Mucosa of descending colon (tissue), 3 donors: ENCODE measurements at regions not wholly inside any gene's neighbourhood (a gene's known extent, or its start where the extent isn't known, plus 50 kb on each side); places are given as distances from the start of the nearest gene placed in this dataset.

ENCODE experiments used
- ATAC-seq: fragments of 200-7000 bp; cut with Tn5 transposase; one replicate; pipeline ENCODE4 v1.9.1; 2020; ENCODE audit warnings: mild to moderate bottlenecking, moderate library complexity
- DNase-seq, 3 donors: peaks; one replicate each; pipeline ENCODE4 v3.0.0-alpha.2; 2020
- H3K36me3 ChIP-seq: fragments of 200-600 bp; one replicate; pipeline ENCODE4 v1.8.0; 2021; ENCODE audit warnings: low read depth, mild to moderate bottlenecking
- H3K4me1 ChIP-seq: fragments of 200-600 bp; one replicate; pipeline ENCODE4 v1.8.0; 2021; ENCODE audit warnings: low read depth, mild to moderate bottlenecking
- H3K4me3 ChIP-seq: fragments of 200-600 bp; one replicate; pipeline ENCODE4 v1.8.0; 2021; ENCODE audit warnings: mild to moderate bottlenecking
- H3K9me3 ChIP-seq: fragments of 200-600 bp; one replicate; pipeline ENCODE4 v1.8.0; 2021; ENCODE audit warnings: mild to moderate bottlenecking
- intact Hi-C, 2 donors: fragments of 100-400 bp; cut with DNase I in 1 of 2; cut with micrococcal nuclease in 1 of 2; formaldehyde crosslinking; loops; one replicate each; pipeline versions ENCODE4 v1.11.0 to v1.11.1; 2022; cut with DNase I, micrococcal nuclease
- TF ChIP-seq, protein P1 (sequence below): fragments of 200-600 bp; IDR thresholded peaks from one replicate; pipeline ENCODE4 v1.8.0; 2022; ENCODE audit warnings: antibody characterized with exemption, mild to moderate bottlenecking
- donor health status: DM: no; HTN: no; CAD: no; lungs with moderate emphysema.
- donor health status: DM: no; HTN: no; CAD: no.
- donor health status: DM: no; HTN: yes; CAD: no.

- Histone ChIP-seq H3K36me3 (no peaks in the 10 kb centered on the region), H3K4me3 (no peak overlapping the region), H3K9me3 (no peaks in the 10 kb centered on the region), H3K4me1 (no peaks in the 10 kb centered on the region)
- DNase-seq (no peak), ATAC-seq (no peak)
- intact Hi-C loops = no loop called here
- TF ChIP-seq, protein P1, sequence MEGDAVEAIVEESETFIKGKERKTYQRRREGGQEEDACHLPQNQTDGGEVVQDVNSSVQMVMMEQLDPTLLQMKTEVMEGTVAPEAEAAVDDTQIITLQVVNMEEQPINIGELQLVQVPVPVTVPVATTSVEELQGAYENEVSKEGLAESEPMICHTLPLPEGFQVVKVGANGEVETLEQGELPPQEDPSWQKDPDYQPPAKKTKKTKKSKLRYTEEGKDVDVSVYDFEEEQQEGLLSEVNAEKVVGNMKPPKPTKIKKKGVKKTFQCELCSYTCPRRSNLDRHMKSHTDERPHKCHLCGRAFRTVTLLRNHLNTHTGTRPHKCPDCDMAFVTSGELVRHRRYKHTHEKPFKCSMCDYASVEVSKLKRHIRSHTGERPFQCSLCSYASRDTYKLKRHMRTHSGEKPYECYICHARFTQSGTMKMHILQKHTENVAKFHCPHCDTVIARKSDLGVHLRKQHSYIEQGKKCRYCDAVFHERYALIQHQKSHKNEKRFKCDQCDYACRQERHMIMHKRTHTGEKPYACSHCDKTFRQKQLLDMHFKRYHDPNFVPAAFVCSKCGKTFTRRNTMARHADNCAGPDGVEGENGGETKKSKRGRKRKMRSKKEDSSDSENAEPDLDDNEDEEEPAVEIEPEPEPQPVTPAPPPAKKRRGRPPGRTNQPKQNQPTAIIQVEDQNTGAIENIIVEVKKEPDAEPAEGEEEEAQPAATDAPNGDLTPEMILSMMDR = no peak
Observed at GRCh38 chr12:98352218-98352811, 163.1 kb upstream of the TMPO start.

DNA sequence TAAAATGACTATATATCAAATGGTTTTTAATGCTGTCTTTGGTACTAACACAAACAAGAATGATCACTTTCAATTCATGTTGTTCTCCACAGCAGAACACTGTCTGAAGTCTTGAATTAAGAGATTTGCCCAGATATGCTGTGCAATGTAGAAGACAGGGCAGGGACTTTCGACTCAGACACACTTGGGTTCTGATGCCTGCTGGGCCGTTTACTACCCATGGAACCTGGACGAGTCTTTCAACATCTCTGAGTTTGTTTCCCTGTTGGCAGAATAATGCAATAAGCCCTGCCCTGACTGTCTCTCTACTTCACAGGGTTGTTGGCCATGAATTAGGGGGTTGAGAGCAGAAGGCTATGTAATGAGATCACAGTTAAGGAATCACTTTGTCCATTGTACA lies 162.6 kb upstream of the TMPO start:
- TF ChIP-seq, protein P1 = no peak
- no peaks in the 10 kb centered on the region for H3K4me1 ChIP-seq
- no peaks in the 10 kb centered on the region for H3K9me3 ChIP-seq
- DNase-seq (no peak), ATAC-seq (no peak)
- H3K4me3 ChIP-seq = no peak overlapping the region
- no peaks in the 10 kb centered on the region for H3K36me3 ChIP-seq
- intact Hi-C loops = no loop called here

DNA sequence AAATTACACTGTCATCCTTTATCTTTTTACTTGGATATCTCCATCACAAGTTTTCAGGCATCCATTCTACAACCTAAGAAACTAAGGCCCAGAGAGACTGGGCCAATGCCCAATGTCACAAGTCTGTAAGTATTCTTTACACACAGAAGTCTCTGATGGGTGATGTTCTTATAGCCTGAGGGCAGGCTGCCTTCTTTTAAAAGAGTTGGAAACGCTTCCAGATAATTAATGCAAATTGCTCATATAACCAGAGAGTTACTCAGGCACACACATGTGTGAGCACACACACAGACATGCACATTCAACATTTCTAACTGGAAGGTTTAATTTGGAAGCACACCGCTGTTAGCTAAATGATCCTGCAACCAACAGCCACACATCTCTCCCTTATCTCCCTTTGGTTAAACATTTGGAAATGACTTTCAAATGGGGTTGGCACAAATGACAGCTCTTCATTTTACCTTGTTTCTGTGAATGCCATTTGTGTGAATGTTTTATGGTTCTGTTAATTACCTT lies 160.8 kb upstream of the TMPO start:
- no peaks in the 10 kb centered on the region for H3K36me3 ChIP-seq
- no peaks in the 10 kb centered on the region for H3K9me3 ChIP-seq
- H3K4me3 ChIP-seq = no peak overlapping the region
- TF ChIP-seq, protein P1 = no peak
- H3K4me1 ChIP-seq = no peaks in the 10 kb centered on the region
- ATAC-seq (no peak), DNase-seq (no peak)
- intact Hi-C loops = no loop called here

DNA sequence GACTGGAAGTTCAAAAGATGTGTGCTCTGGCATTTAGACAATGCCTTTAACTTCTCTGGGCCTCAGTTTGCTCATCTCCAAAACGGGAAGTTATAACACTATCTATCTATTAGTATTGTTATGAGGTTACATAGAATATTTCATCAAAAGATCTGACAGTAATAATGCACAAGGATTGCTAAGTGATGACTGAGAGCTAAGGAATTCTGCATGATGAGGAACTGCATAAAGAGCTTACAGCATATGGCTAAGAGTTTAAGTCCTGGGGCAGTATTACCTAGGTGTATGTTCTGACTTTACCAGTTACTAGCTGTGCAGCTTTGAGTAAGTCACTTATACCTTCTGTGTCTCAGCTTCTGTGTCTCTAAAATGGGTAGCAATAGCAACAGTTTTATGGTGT lies 160.1 kb upstream of the TMPO start:
- no peaks in the 10 kb centered on the region for H3K36me3 ChIP-seq
- H3K9me3 ChIP-seq = no peaks in the 10 kb centered on the region
- intact Hi-C loops = no loop called here
- TF ChIP-seq, protein P1 = no peak
- ATAC-seq = no peak
- no peaks in the 10 kb centered on the region for H3K4me1 ChIP-seq
- no peak for DNase-seq
- no peak overlapping the region for H3K4me3 ChIP-seq

DNA sequence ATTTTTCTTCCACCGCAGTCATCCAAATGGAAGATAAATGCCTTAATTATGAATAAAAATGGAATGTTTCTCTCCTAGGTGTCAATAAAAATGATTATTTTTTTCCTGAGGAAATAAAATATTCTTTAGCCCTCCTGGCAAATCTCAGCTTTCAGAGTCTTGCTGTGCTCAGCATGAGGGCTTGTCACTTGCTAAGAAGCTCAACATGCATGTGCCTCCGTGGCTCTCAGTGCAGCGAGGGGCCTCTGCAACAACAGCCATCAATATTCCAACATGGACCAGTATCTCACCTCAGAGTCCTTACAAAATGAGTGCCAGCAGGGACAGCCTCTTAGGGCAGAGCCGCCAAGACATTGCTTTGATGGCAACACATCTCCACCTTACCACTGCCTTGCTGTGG lies 159.5 kb upstream of the TMPO start:
- H3K9me3 ChIP-seq = no peaks in the 10 kb centered on the region
- DNase-seq = no peak
- TF ChIP-seq, protein P1 = no peak
- no peak for ATAC-seq
- no peaks in the 10 kb centered on the region for H3K4me1 ChIP-seq
- intact Hi-C loops = no loop called here
- H3K4me3 ChIP-seq = no peak overlapping the region
- no peaks in the 10 kb centered on the region for H3K36me3 ChIP-seq

DNA sequence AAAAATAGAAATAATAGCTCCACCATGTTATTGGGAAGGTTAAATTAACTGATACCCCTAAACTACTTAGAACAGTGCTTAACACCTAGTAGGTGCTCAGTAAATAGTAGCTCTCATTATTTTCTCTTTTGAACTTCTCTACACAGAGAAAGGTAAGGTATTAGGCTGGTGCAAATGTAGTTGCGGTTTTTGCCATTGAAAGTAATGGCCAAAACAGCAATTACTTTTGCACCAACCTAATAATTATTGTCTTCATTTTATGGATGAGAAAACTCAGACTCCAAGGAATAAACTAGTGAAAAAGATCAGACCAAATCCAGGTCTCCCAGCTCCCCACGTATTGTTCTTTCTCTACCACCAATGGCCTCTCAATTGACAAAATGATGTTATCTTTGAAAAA lies 157.2 kb upstream of the TMPO start:
- Histone ChIP-seq H3K4me3 (no peak overlapping the region), H3K4me1 (no peaks in the 10 kb centered on the region), H3K9me3 (no peaks in the 10 kb centered on the region), H3K36me3 (no peaks in the 10 kb centered on the region)
- ATAC-seq (no peak), DNase-seq (no peak)
- TF ChIP-seq, protein P1 = no peak
- intact Hi-C loops = no loop called here
